ENCODE measurements at regions not wholly inside any gene's neighbourhood (a gene's known extent, or its start where the extent isn't known, plus 50 kb on each side); places are given as distances from the start of the nearest gene placed in this dataset.

GRCh38 chr3:22621205-22621809 is 581.8 kb upstream of the UBE2E2 start:
- Mint-ChIP-seq H3K9me3 (no peaks in the 10 kb centered on the region), H3K4me1 (ENCODE audit: unreplicated experiment) (no peaks in the 10 kb centered on the region), H3K36me3 (no peaks in the 10 kb centered on the region), H3K27ac (no peak overlapping the region), H3K4me3 (no peak overlapping the region), H3K27me3 (peaks cover 3% of the 10 kb centered on the region)
- TF ChIP-seq CTCF (conservative IDR thresholded peaks at IDR 0.05): no peak
- DNase-seq (ENCODE audit: extremely low spot score, unreplicated experiment): no peak

DNA sequence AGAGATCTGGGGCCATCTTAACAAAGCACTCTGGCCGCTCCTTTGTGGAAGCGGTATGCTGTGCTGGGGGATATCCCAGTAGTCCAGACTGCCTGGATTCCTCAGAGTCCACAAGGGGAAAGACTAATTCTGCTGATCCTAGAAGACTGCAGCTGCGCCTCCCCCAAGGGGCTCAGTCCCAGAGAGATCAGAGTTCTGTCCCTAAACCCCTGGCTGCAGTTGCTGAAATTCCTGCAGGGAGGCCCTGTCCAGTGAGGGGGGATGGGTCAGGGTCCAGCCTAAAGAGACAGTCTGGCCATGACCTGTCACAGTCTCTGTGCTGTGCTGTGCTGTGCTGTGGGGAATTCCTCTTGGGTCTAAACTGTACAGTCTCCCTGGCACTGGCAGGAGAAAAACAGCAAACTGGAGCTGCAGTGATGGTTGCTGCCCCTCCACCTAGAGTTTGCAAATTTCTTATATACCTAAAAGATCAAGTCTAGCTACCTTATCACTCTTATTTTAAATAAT is 575.1 kb upstream of the UBE2E2 start:
- Mint-ChIP-seq H3K36me3 (no peaks in the 10 kb centered on the region), H3K4me3 (no peak overlapping the region), H3K27me3 (no peaks in the 10 kb centered on the region), H3K4me1 (ENCODE audit: unreplicated experiment) (no peaks in the 10 kb centered on the region), H3K9me3 (peaks cover 8% of the 10 kb centered on the region), H3K27ac (no peak overlapping the region)
- peak; percentile 62 for DNase-seq (ENCODE audit: extremely low spot score, unreplicated experiment)
- no peak for TF ChIP-seq CTCF (conservative IDR thresholded peaks at IDR 0.05)

GRCh38 chr3:22632536-22632935 is 570.6 kb upstream of the UBE2E2 start:
- H3K27ac Mint-ChIP-seq: no peak overlapping the region
- no peaks in the 10 kb centered on the region for H3K27me3 Mint-ChIP-seq
- H3K4me3 Mint-ChIP-seq: no peak overlapping the region

GRCh38 chr3:22634433-22634832 is 568.7 kb upstream of the UBE2E2 start:
- DNase-seq (ENCODE audit: extremely low spot score, unreplicated experiment): no peak
- H3K27ac Mint-ChIP-seq: no peak overlapping the region
- H3K27me3 Mint-ChIP-seq: no peaks in the 10 kb centered on the region
- no peaks in the 10 kb centered on the region for H3K4me1 Mint-ChIP-seq (ENCODE audit: unreplicated experiment)
- H3K9me3 Mint-ChIP-seq: no peaks in the 10 kb centered on the region
- H3K36me3 Mint-ChIP-seq: no peaks in the 10 kb centered on the region
- no peak for TF ChIP-seq CTCF (conservative IDR thresholded peaks at IDR 0.05)
- no peak overlapping the region for H3K4me3 Mint-ChIP-seq

More at GRCh38 chr3:22632536-22632935, 570.6 kb upstream of the UBE2E2 start:
- Mint-ChIP-seq H3K4me1 (ENCODE audit: unreplicated experiment) (no peaks in the 10 kb centered on the region), H3K9me3 (no peaks in the 10 kb centered on the region), H3K36me3 (no peaks in the 10 kb centered on the region)
- TF ChIP-seq CTCF (conservative IDR thresholded peaks at IDR 0.05): no peak
- DNase-seq (ENCODE audit: extremely low spot score, unreplicated experiment): no peak

DNA sequence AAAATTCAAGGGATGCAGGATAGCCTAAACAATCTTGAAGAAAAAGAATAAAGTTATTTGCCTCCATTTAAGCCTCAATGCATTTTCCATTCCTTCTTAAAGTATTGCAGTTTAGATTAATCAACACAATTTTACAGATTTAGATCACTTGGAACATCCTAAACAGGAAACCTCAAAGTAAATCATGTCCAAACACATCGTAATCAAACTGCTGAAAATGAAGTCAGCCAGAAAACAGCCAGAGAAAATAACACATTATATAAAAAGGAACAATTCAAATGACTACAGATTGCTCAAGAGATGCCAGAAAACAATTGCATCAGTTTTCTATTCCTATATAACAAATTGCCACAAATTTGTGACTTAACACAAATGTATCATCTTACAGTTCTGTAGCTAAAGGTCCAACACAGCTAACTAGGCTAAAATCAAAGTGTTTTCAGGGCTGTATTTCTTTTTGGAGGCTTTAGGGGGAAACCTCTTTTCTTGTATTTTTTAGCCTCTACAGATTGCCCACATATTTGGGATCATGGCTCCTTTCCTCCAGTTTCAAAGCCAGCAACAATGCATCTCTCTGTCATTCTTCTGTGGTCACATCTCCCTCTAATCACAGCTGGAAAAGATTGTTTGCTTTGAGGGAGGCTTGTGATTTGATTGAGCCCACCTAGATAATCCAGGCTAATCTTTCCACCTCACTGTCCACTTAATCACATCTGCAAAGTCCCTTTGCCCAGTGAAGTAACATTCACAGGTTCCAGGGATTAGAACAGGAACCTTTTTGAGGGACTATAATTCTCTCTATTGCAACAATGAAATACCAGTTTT is 543.3 kb upstream of the UBE2E2 start:
- Mint-ChIP-seq H3K4me3 (no peak overlapping the region), H3K36me3 (no peaks in the 10 kb centered on the region), H3K9me3 (no peaks in the 10 kb centered on the region), H3K4me1 (ENCODE audit: unreplicated experiment) (no peaks in the 10 kb centered on the region), H3K27me3 (peaks cover 3% of the 10 kb centered on the region), H3K27ac (no peak overlapping the region)
- DNase-seq (ENCODE audit: extremely low spot score, unreplicated experiment): no peak
- TF ChIP-seq CTCF (conservative IDR thresholded peaks at IDR 0.05): no peak
